GM12878 (cell line): ENCODE measurements at regions not wholly inside any gene's neighbourhood (a gene's known extent, or its start where the extent isn't known, plus 50 kb on each side); places are given as distances from the start of the nearest gene placed in this dataset.

Experiments used
- ATAC-seq: fragments of 200-7000 bp; cut with Tn5 transposase; 3 replicates; pipeline ENCODE4 v1.9.1; 2020; ENCODE audit warnings: mild to moderate bottlenecking, moderate library complexity
- BruUV-seq: library from RNA; stranded (reverse); fragments of 400-500 nt; replicated peaks from 2 replicates; lab custom pipeline; 2021; lab: Mats Ljungman, UMichigan
- CTCF ChIA-PET: fragments of 300-600 bp; sonication (Branson Sonifier 250); formaldehyde crosslinking; extraction: SDS; loops from one replicate; lab custom pipeline; 2021; ENCODE audit warnings: inconsistent platforms; lab: Yijun Ruan, JAX
- POLR2A ChIA-PET: fragments of 350-600 bp; formaldehyde crosslinking; extraction: SDS; loops from one replicate; lab custom pipeline; 2021; ENCODE audit warnings: inconsistent platforms; lab: Charles Lee
- RAD21 ChIA-PET: fragments of 300-600 bp; sonication (Branson Sonifier 250); formaldehyde crosslinking; loops from one replicate; lab custom pipeline; 2023; ENCODE audit warnings: antibody characterized with exemption; ENCODE audit not compliant: unreplicated experiment; lab: Charles Lee
- SMC1A ChIA-PET: fragments of 300-600 bp; sonication (Branson Sonifier 250); formaldehyde crosslinking; loops from one replicate; lab custom pipeline; 2023; ENCODE audit not compliant: unreplicated experiment, uncharacterized antibody; lab: Charles Lee
- DNase-seq: peaks from one replicate; pipeline ENCODE4 v3.0.0-alpha.2; 2011; ENCODE audit warnings: low read depth, low spot score
- FAIRE-seq: peaks from 3 replicates; lab custom pipeline; 2011; peaks lifted over from hg19 to GRCh38; lab: Jason Lieb, UNC
- H2AFZ ChIP-seq: 2 replicates; pipeline ENCODE4 v1.6.0; 2011; ENCODE audit warnings: low read depth, low read length, control low read depth; ENCODE audit not compliant: control insufficient read depth
- H3K27ac ChIP-seq: 2 replicates; pipeline ENCODE4 v1.5.1; 2011; ENCODE audit warnings: control low read depth; ENCODE audit not compliant: control insufficient read depth, insufficient read depth
- H3K27me3 ChIP-seq, 2 experiments: replicated peaks in 1 of 2; 2 replicates each; pipeline versions ENCODE4 v1.6.0 to v1.6.1; 2011; ENCODE audit warnings: low read length in 1 of 2; ENCODE audit not compliant: control insufficient read depth in 2 of 2, insufficient read depth in 2 of 2
- H3K36me3 ChIP-seq, 2 experiments: 2 replicates each; pipeline ENCODE4 v1.5.1; 2011; ENCODE audit warnings: low read length in 1 of 2; ENCODE audit not compliant: control insufficient read depth in 2 of 2, insufficient read depth in 2 of 2
- H3K4me1 ChIP-seq: 2 replicates; pipeline ENCODE4 v1.6.1; 2011; ENCODE audit warnings: mild to moderate bottlenecking, low read length, moderate library complexity, mixed read lengths; ENCODE audit not compliant: control insufficient read depth, insufficient read depth
- H3K4me2 ChIP-seq: 2 replicates; pipeline ENCODE4 v1.6.0; 2011; ENCODE audit warnings: control low read depth; ENCODE audit not compliant: control insufficient read depth, insufficient read depth
- H3K4me3 ChIP-seq: fragments of 200-600 bp; sonication (generic); 2 replicates; pipeline ENCODE4 v1.5.1; 2016
- H3K79me2 ChIP-seq: 2 replicates; pipeline ENCODE4 v1.6.0; 2011; ENCODE audit warnings: low read length; ENCODE audit not compliant: control insufficient read depth, insufficient read depth
- H3K9ac ChIP-seq: 2 replicates; pipeline ENCODE4 v1.8.0; 2011; ENCODE audit warnings: low read length, control low read depth, mixed read lengths; ENCODE audit not compliant: control insufficient read depth, insufficient read depth
- H3K9me3 ChIP-seq: replicated peaks from 3 replicates; pipeline ENCODE4 v1.5.1; 2011; ENCODE audit warnings: mild to moderate bottlenecking, low read length; ENCODE audit not compliant: control insufficient read depth, insufficient read depth
- H4K20me1 ChIP-seq: 2 replicates; pipeline ENCODE4 v1.6.0; 2011; ENCODE audit not compliant: control insufficient read depth, insufficient read depth
- ATF2 ChIP-seq: IDR thresholded peaks from 2 replicates; pipeline ENCODE4 v1.6.1; 2012; ENCODE audit warnings: low read length, inconsistent platforms
- CBFB ChIP-seq: IDR thresholded peaks from 2 replicates; pipeline ENCODE4 v1.6.1; 2016; ENCODE audit warnings: antibody characterized with exemption, low read depth
- CBX5 ChIP-seq: sonication (generic); IDR thresholded peaks from 2 replicates; pipeline ENCODE4 v1.6.1; 2016; ENCODE audit warnings: low read depth, moderate library complexity, mild to moderate bottlenecking, inconsistent platforms
- EED ChIP-seq: sonication (generic); IDR thresholded peaks from 2 replicates; pipeline ENCODE4 v1.6.1; 2016; ENCODE audit warnings: antibody characterized with exemption, low read depth
- GATAD2B ChIP-seq: fragments of 450-650 bp; conservative IDR thresholded peaks from 2 replicates; pipeline ENCODE4 v1.6.1; 2017; ENCODE audit warnings: low read depth, mild to moderate bottlenecking, moderate library complexity
- KLF5 ChIP-seq: fragments of 450-650 bp; IDR thresholded peaks from 2 replicates; pipeline ENCODE4 v1.6.1; 2014; ENCODE audit warnings: mild to moderate bottlenecking; ENCODE audit not compliant: partially characterized antibody
- NKRF ChIP-seq: fragments of 450-650 bp; conservative IDR thresholded peaks from 2 replicates; pipeline ENCODE4 v1.6.1; 2017; ENCODE audit warnings: mild to moderate bottlenecking, moderate library complexity
- PAX8 ChIP-seq: fragments of 450-650 bp; IDR thresholded peaks from 2 replicates; pipeline ENCODE4 v1.6.1; 2017; ENCODE audit warnings: mild to moderate bottlenecking, moderate library complexity
- SMARCA5 ChIP-seq: fragments of 450-650 bp; IDR thresholded peaks from 2 replicates; pipeline ENCODE4 v1.6.1; 2017; ENCODE audit warnings: mild to moderate bottlenecking
- SP1 ChIP-seq: IDR thresholded peaks from one replicate; pipeline ENCODE4 v1.6.1; 2011; ENCODE audit warnings: low read depth, low read length
- ZSCAN29 ChIP-seq: fragments of 450-650 bp; IDR thresholded peaks from 2 replicates; pipeline ENCODE4 v1.6.1; 2017; ENCODE audit warnings: mild to moderate bottlenecking, moderate library complexity
- WGBS: methylation state at CpG from one replicate; pipeline ENCODE4 v1.1.6; 2016; ENCODE audit warnings: low lambda C conversion rate; ENCODE audit not compliant: insufficient replicate concordance, insufficient coverage; ENCODE audit errors: missing lambda C conversion rate; 5-methylcytosine and 5-hydroxymethylcytosine counted together
- in situ Hi-C: fragments of 300-500 bp; cut with MboI; formaldehyde crosslinking; loops from 9 replicates; pipeline ENCODE4 v1.14.3; 2018; ENCODE audit warnings: mixed read lengths
- intact Hi-C: fragments of 100-400 bp; cut with micrococcal nuclease; formaldehyde crosslinking; loops from one replicate; pipeline ENCODE4 v1.14.2; 2022; ENCODE audit not compliant: unreplicated experiment
- TF ChIP-seq, protein P1 (sequence below): fragments of 450-650 bp; IDR thresholded peaks from 2 replicates; pipeline ENCODE4 v1.6.1; 2017; ENCODE audit warnings: antibody characterized with exemption, mild to moderate bottlenecking, moderate library complexity
- TF ChIP-seq, protein P2 (sequence below): fragments of 450-650 bp; IDR thresholded peaks from 2 replicates; pipeline ENCODE4 v1.6.1; 2017; ENCODE audit warnings: mild to moderate bottlenecking, moderate library complexity

- no peak for TF ChIP-seq NKRF
- no peak for TF ChIP-seq CBX5
Observed at GRCh38 chr9:21715408-21715807, 87.0 kb upstream of the MTAP start (continued).

DNA sequence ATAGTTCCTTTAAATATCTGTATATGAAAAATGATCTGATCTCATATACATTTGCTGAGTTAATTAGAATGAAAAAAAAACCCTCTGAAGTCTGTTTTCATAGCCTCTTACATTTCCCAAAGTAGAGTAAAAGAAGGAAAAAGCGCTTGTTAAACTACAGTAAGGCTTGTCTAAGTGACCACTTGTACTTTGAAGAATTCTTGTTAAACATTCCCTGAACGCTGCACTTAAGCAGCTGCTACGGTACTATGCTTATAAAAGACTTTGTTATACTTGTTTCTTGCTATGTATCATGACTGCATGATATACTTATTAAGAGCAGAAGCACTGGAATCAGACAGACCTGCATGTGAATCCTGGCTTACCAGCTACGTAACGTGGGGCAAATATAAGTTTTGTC lies 81.7 kb upstream of the MTAP start:
- no peaks in the 10 kb centered on the region for H4K20me1 ChIP-seq
- no peaks in the 10 kb centered on the region for H3K4me1 ChIP-seq
- RAD21 ChIA-PET: interaction anchor here (1.0 kb wide), 1 partner anchor 471 kb away, joined by 3 read pairs; no protein-coding TSS in a partner anchor
- no peak overlapping the region for H3K4me3 ChIP-seq
- intact Hi-C loops (no loop called here), in situ Hi-C loops (no loop called here)
- no peak for FAIRE-seq
- H3K27me3 ChIP-seq: no peaks in the 10 kb centered on the region
- no peak for ATAC-seq
- H3K27ac ChIP-seq: no peak overlapping the region
- WGBS: 23% methylated on average over 5 of the region's 5 CpGs
- POLR2A ChIA-PET: no interaction called here
- CTCF ChIA-PET: interaction anchor here (0.5 to 2.7 kb wide), 4 partner anchors 12 to 395 kb away, joined by 3 to 11 read pairs (median 3); no protein-coding TSS in a partner anchor
- SMC1A ChIA-PET: interaction anchor here (1.0 to 1.1 kb wide), 2 partner anchors 63 to 96 kb away, joined by 3 read pairs; no protein-coding TSS in a partner anchor
- no peak overlapping the region for H3K9ac ChIP-seq
- H2AFZ ChIP-seq: no peak overlapping the region
- TF ChIP-seq, protein P1, sequence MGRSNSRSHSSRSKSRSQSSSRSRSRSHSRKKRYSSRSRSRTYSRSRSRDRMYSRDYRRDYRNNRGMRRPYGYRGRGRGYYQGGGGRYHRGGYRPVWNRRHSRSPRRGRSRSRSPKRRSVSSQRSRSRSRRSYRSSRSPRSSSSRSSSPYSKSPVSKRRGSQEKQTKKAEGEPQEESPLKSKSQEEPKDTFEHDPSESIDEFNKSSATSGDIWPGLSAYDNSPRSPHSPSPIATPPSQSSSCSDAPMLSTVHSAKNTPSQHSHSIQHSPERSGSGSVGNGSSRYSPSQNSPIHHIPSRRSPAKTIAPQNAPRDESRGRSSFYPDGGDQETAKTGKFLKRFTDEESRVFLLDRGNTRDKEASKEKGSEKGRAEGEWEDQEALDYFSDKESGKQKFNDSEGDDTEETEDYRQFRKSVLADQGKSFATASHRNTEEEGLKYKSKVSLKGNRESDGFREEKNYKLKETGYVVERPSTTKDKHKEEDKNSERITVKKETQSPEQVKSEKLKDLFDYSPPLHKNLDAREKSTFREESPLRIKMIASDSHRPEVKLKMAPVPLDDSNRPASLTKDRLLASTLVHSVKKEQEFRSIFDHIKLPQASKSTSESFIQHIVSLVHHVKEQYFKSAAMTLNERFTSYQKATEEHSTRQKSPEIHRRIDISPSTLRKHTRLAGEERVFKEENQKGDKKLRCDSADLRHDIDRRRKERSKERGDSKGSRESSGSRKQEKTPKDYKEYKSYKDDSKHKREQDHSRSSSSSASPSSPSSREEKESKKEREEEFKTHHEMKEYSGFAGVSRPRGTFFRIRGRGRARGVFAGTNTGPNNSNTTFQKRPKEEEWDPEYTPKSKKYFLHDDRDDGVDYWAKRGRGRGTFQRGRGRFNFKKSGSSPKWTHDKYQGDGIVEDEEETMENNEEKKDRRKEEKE: no peak
- TF ChIP-seq SP1: no peak
- TF ChIP-seq, protein P2, sequence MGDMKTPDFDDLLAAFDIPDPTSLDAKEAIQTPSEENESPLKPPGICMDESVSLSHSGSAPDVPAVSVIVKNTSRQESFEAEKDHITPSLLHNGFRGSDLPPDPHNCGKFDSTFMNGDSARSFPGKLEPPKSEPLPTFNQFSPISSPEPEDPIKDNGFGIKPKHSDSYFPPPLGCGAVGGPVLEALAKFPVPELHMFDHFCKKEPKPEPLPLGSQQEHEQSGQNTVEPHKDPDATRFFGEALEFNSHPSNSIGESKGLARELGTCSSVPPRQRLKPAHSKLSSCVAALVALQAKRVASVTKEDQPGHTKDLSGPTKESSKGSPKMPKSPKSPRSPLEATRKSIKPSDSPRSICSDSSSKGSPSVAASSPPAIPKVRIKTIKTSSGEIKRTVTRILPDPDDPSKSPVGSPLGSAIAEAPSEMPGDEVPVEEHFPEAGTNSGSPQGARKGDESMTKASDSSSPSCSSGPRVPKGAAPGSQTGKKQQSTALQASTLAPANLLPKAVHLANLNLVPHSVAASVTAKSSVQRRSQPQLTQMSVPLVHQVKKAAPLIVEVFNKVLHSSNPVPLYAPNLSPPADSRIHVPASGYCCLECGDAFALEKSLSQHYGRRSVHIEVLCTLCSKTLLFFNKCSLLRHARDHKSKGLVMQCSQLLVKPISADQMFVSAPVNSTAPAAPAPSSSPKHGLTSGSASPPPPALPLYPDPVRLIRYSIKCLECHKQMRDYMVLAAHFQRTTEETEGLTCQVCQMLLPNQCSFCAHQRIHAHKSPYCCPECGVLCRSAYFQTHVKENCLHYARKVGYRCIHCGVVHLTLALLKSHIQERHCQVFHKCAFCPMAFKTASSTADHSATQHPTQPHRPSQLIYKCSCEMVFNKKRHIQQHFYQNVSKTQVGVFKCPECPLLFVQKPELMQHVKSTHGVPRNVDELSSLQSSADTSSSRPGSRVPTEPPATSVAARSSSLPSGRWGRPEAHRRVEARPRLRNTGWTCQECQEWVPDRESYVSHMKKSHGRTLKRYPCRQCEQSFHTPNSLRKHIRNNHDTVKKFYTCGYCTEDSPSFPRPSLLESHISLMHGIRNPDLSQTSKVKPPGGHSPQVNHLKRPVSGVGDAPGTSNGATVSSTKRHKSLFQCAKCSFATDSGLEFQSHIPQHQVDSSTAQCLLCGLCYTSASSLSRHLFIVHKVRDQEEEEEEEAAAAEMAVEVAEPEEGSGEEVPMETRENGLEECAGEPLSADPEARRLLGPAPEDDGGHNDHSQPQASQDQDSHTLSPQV: no peak
- no peak for TF ChIP-seq SMARCA5
- no peak for TF ChIP-seq GATAD2B
- no peak for TF ChIP-seq CBFB
- TF ChIP-seq ZSCAN29: no peak
- TF ChIP-seq EED: no peak
- TF ChIP-seq ATF2: no peak
- TF ChIP-seq PAX8: no peak
- no peak for TF ChIP-seq KLF5
- TF ChIP-seq, all 136 proteins: peak for 0
- no peak overlapping the region for H3K4me2 ChIP-seq
- no peak for DNase-seq
- no peaks in the 10 kb centered on the region for H3K36me3 ChIP-seq
- no TSS peak for BruUV-seq
- H3K9me3 ChIP-seq: no peaks in the 10 kb centered on the region
- no peaks in the 10 kb centered on the region for H3K79me2 ChIP-seq
